8988T (cell line): ENCODE measurements at regions not wholly inside any gene's neighbourhood (a gene's known extent, or its start where the extent isn't known, plus 50 kb on each side); places are given as distances from the start of the nearest gene placed in this dataset.
A peak's percentile ranks its signal among the peaks of the same experiment; 100 is the strongest.
"Not testable (repeated sequence)": the region's sequence is repeated elsewhere in the genome, so short reads cannot be mapped to it uniquely, and the experiment has no call there.

Experiments used
- DNase-seq: peaks from one replicate; pipeline ENCODE4 v3.0.0; 2011

GRCh38 chr20:56689318-56689717, 60.2 kb downstream of the TFAP2C start:
- peak; percentile 38 for DNase-seq

GRCh38 chr20:56689852-56690485, 60.9 kb downstream of the TFAP2C start:
- no peak for DNase-seq

- no peak for DNase-seq
Measured at GRCh38 chr20:56690531-56691175, 61.5 kb downstream of the TFAP2C start.

- DNase-seq: no peak
Measured at GRCh38 chr20:56691325-56691998, 62.4 kb downstream of the TFAP2C start.

GRCh38 chr20:56693217-56693616, 64.1 kb downstream of the TFAP2C start:
- DNase-seq: no peak

- no peak for DNase-seq
Measured at GRCh38 chr20:56697476-56697875, 68.4 kb downstream of the TFAP2C start.

GRCh38 chr20:56698297-56698696, 69.2 kb downstream of the TFAP2C start:
- DNase-seq: no peak

- no peak for DNase-seq
Measured at GRCh38 chr20:56698749-56699148, 69.6 kb downstream of the TFAP2C start.

- DNase-seq: no peak
Measured at GRCh38 chr20:56702931-56703840, 74.1 kb downstream of the TFAP2C start.

GRCh38 chr20:56706867-56707360, 77.8 kb downstream of the TFAP2C start:
- no peak for DNase-seq

- DNase-seq: no peak
Measured at GRCh38 chr20:56708991-56709390, 79.9 kb downstream of the TFAP2C start.

- DNase-seq: no peak
Measured at GRCh38 chr20:56710125-56710524, 81.0 kb downstream of the TFAP2C start.

GRCh38 chr20:56710577-56710976, 81.5 kb downstream of the TFAP2C start:
- DNase-seq: not testable (repeated sequence)

- DNase-seq: no peak
Measured at GRCh38 chr20:56711018-56711417, 81.9 kb downstream of the TFAP2C start.

- no peak for DNase-seq
Measured at GRCh38 chr20:56715309-56715708, 86.2 kb downstream of the TFAP2C start.

- DNase-seq: no peak
Measured at GRCh38 chr20:56715902-56716519, 86.9 kb downstream of the TFAP2C start.

GRCh38 chr20:56716806-56717205, 87.7 kb downstream of the TFAP2C start:
- no peak for DNase-seq

GRCh38 chr20:56718816-56719215, 89.7 kb downstream of the TFAP2C start:
- no peak for DNase-seq

GRCh38 chr20:56720620-56721213, 91.6 kb downstream of the TFAP2C start:
- DNase-seq: no peak

GRCh38 chr20:56722042-56722441, 92.9 kb downstream of the TFAP2C start:
- DNase-seq: no peak

GRCh38 chr20:56723331-56723730, 94.2 kb downstream of the TFAP2C start:
- no peak for DNase-seq

- no peak for DNase-seq
Measured at GRCh38 chr20:56724241-56724757, 95.2 kb downstream of the TFAP2C start.
